Smooth muscle cell (in vitro differentiated cells): ENCODE measurements at regions not wholly inside any gene's neighbourhood (a gene's known extent, or its start where the extent isn't known, plus 50 kb on each side); places are given as distances from the start of the nearest gene placed in this dataset.

ENCODE experiments used
- DNase-seq: peaks from one replicate; lab custom pipeline; 2025; ENCODE audit not compliant: unreplicated experiment; lab: John Stamatoyannopoulos, UW
- H2AFZ ChIP-seq: fragments of 200-600 bp; sonication (generic); 2 replicates; pipeline ENCODE4 v1.6.0; 2016; ENCODE audit warnings: antibody characterized with exemption, low read depth, mild to moderate bottlenecking
- H3F3A ChIP-seq: fragments of 200-600 bp; sonication (generic); 2 replicates; pipeline ENCODE4 v1.6.0; 2017; ENCODE audit warnings: antibody characterized with exemption, low read depth
- H3K27ac ChIP-seq: fragments of 200-600 bp; sonication (generic); 2 replicates; pipeline ENCODE4 v1.5.1; 2016; ENCODE audit warnings: low read depth, mild to moderate bottlenecking
- H3K27me3 ChIP-seq: fragments of 200-600 bp; sonication (generic); 2 replicates; pipeline ENCODE4 v1.6.1; 2016; ENCODE audit warnings: low read depth, mild to moderate bottlenecking
- H3K36me3 ChIP-seq: fragments of 200-600 bp; sonication (generic); 2 replicates; pipeline ENCODE4 v1.5.1; 2016; ENCODE audit warnings: low read depth
- H3K4me1 ChIP-seq: fragments of 200-600 bp; sonication (generic); 2 replicates; pipeline ENCODE4 v1.5.1; 2016; ENCODE audit warnings: low read depth
- H3K4me2 ChIP-seq: fragments of 200-600 bp; sonication (generic); 2 replicates; pipeline ENCODE4 v1.6.0; 2016; ENCODE audit warnings: mild to moderate bottlenecking
- H3K4me3 ChIP-seq: fragments of 200-600 bp; sonication (generic); 2 replicates; pipeline ENCODE4 v1.5.1; 2016; ENCODE audit warnings: mild to moderate bottlenecking
- H3K79me2 ChIP-seq: fragments of 200-600 bp; sonication (generic); 2 replicates; pipeline ENCODE4 v1.6.0; 2016; ENCODE audit warnings: low read depth, mild to moderate bottlenecking
- H3K9ac ChIP-seq: fragments of 200-600 bp; sonication (generic); 2 replicates; pipeline ENCODE4 v1.6.0; 2016; ENCODE audit warnings: low read depth
- H3K9me3 ChIP-seq: fragments of 200-600 bp; sonication (generic); replicated peaks from 2 replicates; pipeline ENCODE4 v1.5.1; 2016; ENCODE audit warnings: low read depth
- H4K20me1 ChIP-seq: fragments of 200-600 bp; sonication (generic); 2 replicates; pipeline ENCODE4 v1.6.0; 2016; ENCODE audit warnings: low read depth
- CTCF ChIP-seq: fragments of 200-600 bp; sonication (generic); IDR thresholded peaks from 2 replicates; pipeline ENCODE4 v1.5.1; 2017; ENCODE audit warnings: borderline replicate concordance, mild to moderate bottlenecking, antibody characterized with exemption; ENCODE audit not compliant: insufficient read depth, poor library complexity, severe bottlenecking
- WGBS: methylation state at CpG from one replicate; pipeline ENCODE4 v1.1.7; 2016; ENCODE audit warnings: low lambda C conversion rate; 5-methylcytosine and 5-hydroxymethylcytosine counted together

GRCh38 chr6:158249340-158249836 is 62.9 kb upstream of the TULP4 start:
- no peak overlapping the region for H3K27ac ChIP-seq
- peaks cover 3% of the 10 kb centered on the region for H3K36me3 ChIP-seq
- no peak overlapping the region for H2AFZ ChIP-seq
- peaks cover 91% of the 10 kb centered on the region for H3K79me2 ChIP-seq
- H4K20me1 ChIP-seq = peaks cover 86% of the 10 kb centered on the region
- no peak for DNase-seq
- no peaks in the 10 kb centered on the region for H3F3A ChIP-seq
- no peak overlapping the region for H3K9ac ChIP-seq
- no peak overlapping the region for H3K4me3 ChIP-seq
- H3K9me3 ChIP-seq = no peaks in the 10 kb centered on the region
- WGBS = 92% methylated on average over 3 of the region's 3 CpGs
- no peaks in the 10 kb centered on the region for H3K4me1 ChIP-seq
- no peak overlapping the region for H3K4me2 ChIP-seq
- H3K27me3 ChIP-seq = no peaks in the 10 kb centered on the region
- no peak for TF ChIP-seq CTCF

- no peak for DNase-seq
- no peak overlapping the region for H3K4me2 ChIP-seq
- H3K4me3 ChIP-seq = no peak overlapping the region
- H3F3A ChIP-seq = no peaks in the 10 kb centered on the region
- H3K9ac ChIP-seq = no peak overlapping the region
- no peaks in the 10 kb centered on the region for H3K27me3 ChIP-seq
- peaks cover 94% of the 10 kb centered on the region for H3K79me2 ChIP-seq
- H2AFZ ChIP-seq = no peak overlapping the region
- H3K4me1 ChIP-seq = peaks cover 11% of the 10 kb centered on the region
- peaks cover 88% of the 10 kb centered on the region for H4K20me1 ChIP-seq
- no peaks in the 10 kb centered on the region for H3K9me3 ChIP-seq
- 92% methylated on average over 1 of the region's 1 CpG for WGBS
- H3K27ac ChIP-seq = no peak overlapping the region
- TF ChIP-seq CTCF = no peak
- peaks cover 3% of the 10 kb centered on the region for H3K36me3 ChIP-seq
These were observed 60.7 kb upstream of the TULP4 start for GRCh38 chr6:158251565-158251964.

- Histone ChIP-seq H3K9me3 (no peaks in the 10 kb centered on the region), H3K36me3 (peaks cover 3% of the 10 kb centered on the region), H3K4me2 (no peak overlapping the region), H3K27me3 (no peaks in the 10 kb centered on the region), H3K4me1 (peaks cover 11% of the 10 kb centered on the region), H3K79me2 (peaks cover 94% of the 10 kb centered on the region), H3F3A (no peaks in the 10 kb centered on the region), H4K20me1 (peaks cover 91% of the 10 kb centered on the region), H3K27ac (no peak overlapping the region), H3K9ac (no peak overlapping the region), H3K4me3 (no peak overlapping the region), H2AFZ (no peak overlapping the region)
- DNase-seq = no peak
- 98% methylated on average over 4 of the region's 4 CpGs for WGBS
- no peak for TF ChIP-seq CTCF
These were observed 59.0 kb upstream of the TULP4 start for GRCh38 chr6:158253248-158253647.

- no peak overlapping the region for H2AFZ ChIP-seq
- TF ChIP-seq CTCF = no peak
- H3F3A ChIP-seq = no peaks in the 10 kb centered on the region
- H3K4me3 ChIP-seq = no peak overlapping the region
- no peak overlapping the region for H3K4me2 ChIP-seq
- H3K27ac ChIP-seq = no peak overlapping the region
- peaks cover 11% of the 10 kb centered on the region for H3K4me1 ChIP-seq
- H3K9ac ChIP-seq = no peak overlapping the region
- H3K79me2 ChIP-seq = peaks cover 90% of the 10 kb centered on the region
- no peak for DNase-seq
- H3K27me3 ChIP-seq = no peaks in the 10 kb centered on the region
- peaks cover 2% of the 10 kb centered on the region for H3K36me3 ChIP-seq
- H3K9me3 ChIP-seq = no peaks in the 10 kb centered on the region
- WGBS = 85% methylated on average over 4 of the region's 4 CpGs
- peaks cover 90% of the 10 kb centered on the region for H4K20me1 ChIP-seq
These were observed 56.8 kb upstream of the TULP4 start for GRCh38 chr6:158255275-158255988.
